Vagina (tissue), 2 donors: ENCODE measurements at regions not wholly inside any gene's neighbourhood (a gene's known extent, or its start where the extent isn't known, plus 50 kb on each side); places are given as distances from the start of the nearest gene placed in this dataset.

Experiments
- CTCF ChIP-seq, 3 experiments: fragments of 450-650 bp in 2 of 3; fragments of 200-600 bp in 1 of 3; sonication (generic) in 1 of 3; IDR thresholded peaks; one replicate each; pipeline ENCODE4 v1.5.1; 2017 to 2019; ENCODE audit warnings: antibody characterized with exemption in 3 of 3, mild to moderate bottlenecking in 2 of 3, moderate library complexity in 2 of 3
- POLR2A ChIP-seq, 2 donors: fragments of 450-650 bp; IDR thresholded peaks; one replicate each; pipeline ENCODE4 v1.6.1; 2017; ENCODE audit warnings: antibody characterized with exemption in 2 of 2, mild to moderate bottlenecking in 2 of 2, moderate library complexity in 2 of 2

- no peak for TF ChIP-seq CTCF (IDR thresholded peaks at IDR 0.05)
- no peak for TF ChIP-seq POLR2A (IDR thresholded peaks at IDR 0.05)
Observed at GRCh38 chr11:37972691-37973090, 1374.7 kb upstream of the RAG2 start.
